Kasumi-1 (cell line): ENCODE measurements at regions not wholly inside any gene's neighbourhood (a gene's known extent, or its start where the extent isn't known, plus 50 kb on each side); places are given as distances from the start of the nearest gene placed in this dataset.

ENCODE experiments used
- DNase-seq, 2 experiments: peaks; one replicate each; lab custom pipeline; 2025; lab: John Stamatoyannopoulos, UW

GRCh38 chr13:21318891-21319532, 140.1 kb downstream of the ZDHHC20 start:
- no peak for DNase-seq

GRCh38 chr13:21319869-21320641, 139.0 kb downstream of the ZDHHC20 start:
- no peak for DNase-seq

GRCh38 chr13:21320642-21321034, 138.5 kb downstream of the ZDHHC20 start:
- DNase-seq: no peak

- no peak for DNase-seq
Observed at GRCh38 chr13:21321269-21321668, 137.8 kb downstream of the ZDHHC20 start.

GRCh38 chr13:21322327-21322965, 136.7 kb downstream of the ZDHHC20 start:
- DNase-seq: no peak
